ENCODE measurements at regions not wholly inside any gene's neighbourhood (a gene's known extent, or its start where the extent isn't known, plus 50 kb on each side); places are given as distances from the start of the nearest gene placed in this dataset.

DNA sequence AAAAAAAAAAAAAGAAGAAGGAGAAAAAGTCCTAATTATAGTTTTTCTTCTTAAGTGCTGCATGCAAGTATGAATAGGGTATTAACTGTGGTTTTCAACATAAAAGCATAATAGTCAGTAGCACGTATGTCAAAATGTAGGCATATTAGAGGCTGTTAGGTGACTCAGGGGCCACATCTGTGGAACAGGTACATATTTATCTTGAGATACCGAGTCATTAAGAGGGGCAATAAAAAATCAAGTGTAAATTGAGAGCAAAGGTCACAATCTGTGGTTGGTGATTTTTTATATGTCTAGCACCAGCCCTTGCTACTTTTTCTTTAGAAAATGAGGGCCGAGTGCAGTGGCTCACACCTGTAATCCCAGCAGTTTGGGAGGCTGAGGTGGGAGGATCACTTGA, 1113.8 kb upstream of the RBFOX1 start:
- TF ChIP-seq, protein P1, sequence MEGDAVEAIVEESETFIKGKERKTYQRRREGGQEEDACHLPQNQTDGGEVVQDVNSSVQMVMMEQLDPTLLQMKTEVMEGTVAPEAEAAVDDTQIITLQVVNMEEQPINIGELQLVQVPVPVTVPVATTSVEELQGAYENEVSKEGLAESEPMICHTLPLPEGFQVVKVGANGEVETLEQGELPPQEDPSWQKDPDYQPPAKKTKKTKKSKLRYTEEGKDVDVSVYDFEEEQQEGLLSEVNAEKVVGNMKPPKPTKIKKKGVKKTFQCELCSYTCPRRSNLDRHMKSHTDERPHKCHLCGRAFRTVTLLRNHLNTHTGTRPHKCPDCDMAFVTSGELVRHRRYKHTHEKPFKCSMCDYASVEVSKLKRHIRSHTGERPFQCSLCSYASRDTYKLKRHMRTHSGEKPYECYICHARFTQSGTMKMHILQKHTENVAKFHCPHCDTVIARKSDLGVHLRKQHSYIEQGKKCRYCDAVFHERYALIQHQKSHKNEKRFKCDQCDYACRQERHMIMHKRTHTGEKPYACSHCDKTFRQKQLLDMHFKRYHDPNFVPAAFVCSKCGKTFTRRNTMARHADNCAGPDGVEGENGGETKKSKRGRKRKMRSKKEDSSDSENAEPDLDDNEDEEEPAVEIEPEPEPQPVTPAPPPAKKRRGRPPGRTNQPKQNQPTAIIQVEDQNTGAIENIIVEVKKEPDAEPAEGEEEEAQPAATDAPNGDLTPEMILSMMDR (IDR thresholded peaks at IDR 0.05; ENCODE audit: control extremely low read depth, extremely low read depth, low read depth, missing control alignments), result no peak
- CTCF ChIA-PET, result no interaction called here
- POLR2A ChIA-PET, result no interaction called here
- DNase-seq (ENCODE audit: extremely low spot score), result no peak

GRCh38 chr16:6216836-6217235, 1115.8 kb upstream of the RBFOX1 start:
- TF ChIP-seq, protein P1 (IDR thresholded peaks at IDR 0.05; ENCODE audit: control extremely low read depth, extremely low read depth, low read depth, missing control alignments), result no peak
- POLR2A ChIA-PET, result no interaction called here
- CTCF ChIA-PET, result no interaction called here
- DNase-seq (ENCODE audit: extremely low spot score), result no peak

DNA sequence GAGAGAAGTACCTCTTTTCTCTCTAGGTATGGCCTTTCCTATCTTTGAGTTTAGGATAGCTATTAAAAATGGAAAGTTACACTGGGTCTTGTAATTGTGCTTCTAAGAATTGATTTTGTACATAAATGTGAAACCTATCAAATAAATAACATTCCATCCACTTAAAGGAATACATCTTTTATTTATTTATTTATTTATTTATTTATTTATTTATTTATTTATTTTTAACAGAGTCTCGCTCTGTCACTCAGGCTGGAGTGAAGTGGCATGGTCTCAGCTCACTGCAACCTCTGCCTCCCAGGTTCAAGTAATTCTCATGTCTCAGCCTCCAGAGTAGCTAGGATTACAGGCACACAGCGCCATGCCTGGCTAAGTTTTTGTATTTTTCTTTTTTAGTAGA, 1114.0 kb upstream of the EEF2KMT start:
- TF ChIP-seq, protein P1 (IDR thresholded peaks at IDR 0.05; ENCODE audit: control extremely low read depth, extremely low read depth, low read depth, missing control alignments), result no peak
- ChIA-PET CTCF (interaction anchor here (0.8 kb wide), 1 partner anchor 19 kb away, joined by 3 read pairs; no protein-coding TSS in a partner anchor), POLR2A (no interaction called here)
- DNase-seq (ENCODE audit: extremely low spot score), result no peak

DNA sequence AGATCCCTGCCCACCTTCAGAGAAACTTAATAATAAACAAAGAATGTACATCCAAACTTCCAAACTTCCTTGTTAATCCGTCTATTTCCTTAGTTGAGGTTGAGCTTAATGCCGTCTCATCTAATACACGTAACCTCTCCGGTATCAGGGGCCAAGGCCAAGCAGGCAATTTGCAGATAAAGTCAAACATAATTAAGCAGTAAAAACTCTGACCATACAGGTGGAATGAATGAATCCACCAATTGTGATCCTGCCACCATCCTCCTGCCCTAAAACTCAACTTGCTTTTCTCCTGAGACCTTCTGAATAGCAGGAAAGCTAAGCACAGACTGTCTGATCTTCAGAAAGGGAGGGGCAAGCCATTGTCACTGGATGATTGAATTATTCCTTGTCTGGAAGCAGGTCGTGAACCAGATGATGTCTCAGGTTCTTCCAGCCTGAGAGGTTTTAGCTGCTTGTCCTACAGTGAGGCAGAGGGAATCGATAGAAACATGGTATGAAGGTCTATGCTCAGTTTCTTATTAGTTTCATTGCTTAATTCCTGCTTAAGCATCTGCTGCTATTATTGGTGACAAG, 1111.8 kb upstream of the EEF2KMT start:
- TF ChIP-seq, protein P1 (IDR thresholded peaks at IDR 0.05; ENCODE audit: control extremely low read depth, extremely low read depth, low read depth, missing control alignments), result no peak
- DNase-seq (ENCODE audit: extremely low spot score), result no peak
- POLR2A ChIA-PET, result no interaction called here
- CTCF ChIA-PET, result no interaction called here

- TF ChIP-seq, protein P1 (IDR thresholded peaks at IDR 0.05; ENCODE audit: control extremely low read depth, extremely low read depth, low read depth, missing control alignments), result no peak
- POLR2A ChIA-PET, result no interaction called here
- CTCF ChIA-PET, result interaction anchor here (0.9 kb wide), 1 partner anchor 30 kb away, joined by 3 read pairs; no protein-coding TSS in a partner anchor
- DNase-seq (ENCODE audit: extremely low spot score), result no peak
Observed at GRCh38 chr16:6207580-6207979, 1110.0 kb upstream of the EEF2KMT start.

GRCh38 chr16:6207124-6207523, 1109.5 kb upstream of the EEF2KMT start:
- TF ChIP-seq, protein P1 (IDR thresholded peaks at IDR 0.05; ENCODE audit: control extremely low read depth, extremely low read depth, low read depth, missing control alignments), result no peak
- no peak for DNase-seq (ENCODE audit: extremely low spot score)
- ChIA-PET POLR2A (no interaction called here), CTCF (interaction anchor here (0.9 kb wide), 1 partner anchor 29 kb away, joined by 3 read pairs; no protein-coding TSS in a partner anchor)
